GM12872 (cell line): ENCODE measurements at regions not wholly inside any gene's neighbourhood (a gene's known extent, or its start where the extent isn't known, plus 50 kb on each side); places are given as distances from the start of the nearest gene placed in this dataset.

Source experiments
- CTCF ChIP-seq: IDR thresholded peaks from 3 replicates; pipeline ENCODE4 v1.5.1; 2011; ENCODE audit warnings: low read depth, mild to moderate bottlenecking, low read length, moderate library complexity; ENCODE audit not compliant: insufficient read depth

GRCh38 chr2:59921743-59922142, 631.7 kb downstream of the BCL11A start:
- no peak for TF ChIP-seq CTCF

- no peak for TF ChIP-seq CTCF
These were observed 632.5 kb downstream of the BCL11A start for GRCh38 chr2:59920961-59921360.

GRCh38 chr2:59920307-59920706, 633.1 kb downstream of the BCL11A start:
- no peak for TF ChIP-seq CTCF

GRCh38 chr2:59919579-59919978, 633.9 kb downstream of the BCL11A start:
- TF ChIP-seq CTCF: no peak

- no peak for TF ChIP-seq CTCF
These were observed 641.4 kb downstream of the BCL11A start for GRCh38 chr2:59912042-59912441.

- TF ChIP-seq CTCF: no peak
These were observed 643.3 kb downstream of the BCL11A start for GRCh38 chr2:59910166-59910565.

GRCh38 chr2:59909147-59909546, 644.3 kb downstream of the BCL11A start:
- no peak for TF ChIP-seq CTCF

- TF ChIP-seq CTCF: no peak
These were observed 647.7 kb downstream of the BCL11A start for GRCh38 chr2:59905731-59906130.
